ENCODE measurements at regions not wholly inside any gene's neighbourhood (a gene's known extent, or its start where the extent isn't known, plus 50 kb on each side); places are given as distances from the start of the nearest gene placed in this dataset.
"Not testable (repeated sequence)": the region's sequence is repeated elsewhere in the genome, so short reads cannot be mapped to it uniquely, and the experiment has no call there.

GRCh38 chr3:178096955-178097354, 439.3 kb upstream of the KCNMB2 start:
- Mint-ChIP-seq H3K27ac (no peak overlapping the region), H3K4me3 (no peak overlapping the region), H3K27me3 (no peaks in the 10 kb centered on the region), H3K4me1 (ENCODE audit: low read depth) (no peaks in the 10 kb centered on the region), H3K36me3 (peaks cover 15% of the 10 kb centered on the region), H3K9me3 (ENCODE audit: low read depth) (peaks cover 30% of the 10 kb centered on the region)

- Mint-ChIP-seq H3K9me3 (ENCODE audit: low read depth) (peaks cover 24% of the 10 kb centered on the region), H3K4me3 (no peak overlapping the region), H3K27ac (no peak overlapping the region), H3K27me3 (no peaks in the 10 kb centered on the region), H3K4me1 (ENCODE audit: low read depth) (no peaks in the 10 kb centered on the region), H3K36me3 (peaks cover 11% of the 10 kb centered on the region)
Observed at GRCh38 chr3:178097576-178097975, 438.7 kb upstream of the KCNMB2 start.

- Mint-ChIP-seq H3K9me3 (ENCODE audit: low read depth) (peaks cover 13% of the 10 kb centered on the region), H3K4me3 (no peak overlapping the region), H3K36me3 (peaks cover 4% of the 10 kb centered on the region), H3K27me3 (no peaks in the 10 kb centered on the region), H3K27ac (no peak overlapping the region), H3K4me1 (ENCODE audit: low read depth) (no peaks in the 10 kb centered on the region)
Observed at GRCh38 chr3:178099274-178099673, 437.0 kb upstream of the KCNMB2 start.

GRCh38 chr3:178099862-178100261, 436.4 kb upstream of the KCNMB2 start:
- H3K36me3 Mint-ChIP-seq: no peaks in the 10 kb centered on the region
- no peaks in the 10 kb centered on the region for H3K4me1 Mint-ChIP-seq (ENCODE audit: low read depth)
- no peak overlapping the region for H3K27ac Mint-ChIP-seq
- H3K4me3 Mint-ChIP-seq: no peak overlapping the region
- H3K9me3 Mint-ChIP-seq (ENCODE audit: low read depth): peaks cover 7% of the 10 kb centered on the region
- no peaks in the 10 kb centered on the region for H3K27me3 Mint-ChIP-seq

- Mint-ChIP-seq H3K4me3 (no peak overlapping the region), H3K27ac (no peak overlapping the region), H3K9me3 (ENCODE audit: low read depth) (no peaks in the 10 kb centered on the region), H3K27me3 (no peaks in the 10 kb centered on the region), H3K4me1 (ENCODE audit: low read depth) (no peaks in the 10 kb centered on the region), H3K36me3 (no peaks in the 10 kb centered on the region)
Observed at GRCh38 chr3:178100908-178101307, 435.3 kb upstream of the KCNMB2 start.

GRCh38 chr3:178103140-178103539, 433.1 kb upstream of the KCNMB2 start:
- no peak overlapping the region for H3K4me3 Mint-ChIP-seq
- no peaks in the 10 kb centered on the region for H3K9me3 Mint-ChIP-seq (ENCODE audit: low read depth)
- H3K27ac Mint-ChIP-seq: no peak overlapping the region
- no peaks in the 10 kb centered on the region for H3K27me3 Mint-ChIP-seq
- no peaks in the 10 kb centered on the region for H3K4me1 Mint-ChIP-seq (ENCODE audit: low read depth)
- H3K36me3 Mint-ChIP-seq: no peaks in the 10 kb centered on the region

- Mint-ChIP-seq H3K4me3 (no peak overlapping the region), H3K4me1 (ENCODE audit: low read depth) (no peaks in the 10 kb centered on the region), H3K27me3 (no peaks in the 10 kb centered on the region), H3K36me3 (no peaks in the 10 kb centered on the region), H3K9me3 (ENCODE audit: low read depth) (no peaks in the 10 kb centered on the region), H3K27ac (no peak overlapping the region)
Observed at GRCh38 chr3:178107804-178108203, 428.4 kb upstream of the KCNMB2 start.

GRCh38 chr3:178109691-178110090, 426.5 kb upstream of the KCNMB2 start:
- H3K27ac Mint-ChIP-seq: no peak overlapping the region
- H3K27me3 Mint-ChIP-seq: no peaks in the 10 kb centered on the region

GRCh38 chr3:178112134-178112533, 424.1 kb upstream of the KCNMB2 start:
- no peaks in the 10 kb centered on the region for H3K9me3 Mint-ChIP-seq (ENCODE audit: low read depth)
- no peak overlapping the region for H3K27ac Mint-ChIP-seq
- no peaks in the 10 kb centered on the region for H3K4me1 Mint-ChIP-seq (ENCODE audit: low read depth)
- H3K27me3 Mint-ChIP-seq: no peaks in the 10 kb centered on the region
- no peak overlapping the region for H3K4me3 Mint-ChIP-seq
- H3K36me3 Mint-ChIP-seq: no peaks in the 10 kb centered on the region

More at GRCh38 chr3:178109691-178110090, 426.5 kb upstream of the KCNMB2 start:
- no peaks in the 10 kb centered on the region for H3K4me1 Mint-ChIP-seq (ENCODE audit: low read depth)
- H3K36me3 Mint-ChIP-seq: no peaks in the 10 kb centered on the region
- H3K9me3 Mint-ChIP-seq (ENCODE audit: low read depth): no peaks in the 10 kb centered on the region
- no peak overlapping the region for H3K4me3 Mint-ChIP-seq

- not testable (repeated sequence) for H3K4me3 Mint-ChIP-seq; H3K27ac Mint-ChIP-seq; H3K9me3 Mint-ChIP-seq (ENCODE audit: low read depth); H3K4me1 Mint-ChIP-seq (ENCODE audit: low read depth); H3K27me3 Mint-ChIP-seq; H3K36me3 Mint-ChIP-seq
Observed at GRCh38 chr3:178112552-178112951, 423.7 kb upstream of the KCNMB2 start.

GRCh38 chr3:178117641-178118040, 418.6 kb upstream of the KCNMB2 start:
- Mint-ChIP-seq H3K36me3 (peaks cover 2% of the 10 kb centered on the region), H3K9me3 (ENCODE audit: low read depth) (peaks cover 7% of the 10 kb centered on the region), H3K27me3 (no peaks in the 10 kb centered on the region), H3K4me3 (no peak overlapping the region), H3K4me1 (ENCODE audit: low read depth) (peaks cover 3% of the 10 kb centered on the region), H3K27ac (no peak overlapping the region)

GRCh38 chr3:178119608-178120295, 416.5 kb upstream of the KCNMB2 start:
- H3K4me1 Mint-ChIP-seq (ENCODE audit: low read depth); H3K9me3 Mint-ChIP-seq (ENCODE audit: low read depth); H3K36me3 Mint-ChIP-seq; H3K4me3 Mint-ChIP-seq; H3K27me3 Mint-ChIP-seq: not testable (repeated sequence)
- peak overlapping the region; percentile 65 for H3K27ac Mint-ChIP-seq

GRCh38 chr3:178120367-178120766, 415.9 kb upstream of the KCNMB2 start:
- Mint-ChIP-seq H3K27ac (peak overlapping the region; percentile 65), H3K9me3 (ENCODE audit: low read depth) (peaks cover 7% of the 10 kb centered on the region), H3K27me3 (no peaks in the 10 kb centered on the region), H3K36me3 (peaks cover 2% of the 10 kb centered on the region), H3K4me3 (no peak overlapping the region), H3K4me1 (ENCODE audit: low read depth) (peaks cover 3% of the 10 kb centered on the region)

GRCh38 chr3:178126686-178127085, 409.6 kb upstream of the KCNMB2 start:
- H3K4me1 Mint-ChIP-seq (ENCODE audit: low read depth): no peaks in the 10 kb centered on the region
- H3K9me3 Mint-ChIP-seq (ENCODE audit: low read depth): peaks cover 3% of the 10 kb centered on the region
- peaks cover 4% of the 10 kb centered on the region for H3K36me3 Mint-ChIP-seq
- H3K4me3 Mint-ChIP-seq: no peak overlapping the region
- H3K27ac Mint-ChIP-seq: no peak overlapping the region
- H3K27me3 Mint-ChIP-seq: no peaks in the 10 kb centered on the region

GRCh38 chr3:178127221-178127620, 409.0 kb upstream of the KCNMB2 start:
- Mint-ChIP-seq H3K27ac (no peak overlapping the region), H3K4me1 (ENCODE audit: low read depth) (no peaks in the 10 kb centered on the region), H3K27me3 (no peaks in the 10 kb centered on the region), H3K9me3 (ENCODE audit: low read depth) (peaks cover 3% of the 10 kb centered on the region), H3K36me3 (peaks cover 4% of the 10 kb centered on the region), H3K4me3 (no peak overlapping the region)

GRCh38 chr3:178129109-178129508, 407.1 kb upstream of the KCNMB2 start:
- Mint-ChIP-seq H3K4me1 (ENCODE audit: low read depth) (no peaks in the 10 kb centered on the region), H3K4me3 (no peak overlapping the region), H3K36me3 (peaks cover 4% of the 10 kb centered on the region), H3K27ac (no peak overlapping the region), H3K9me3 (ENCODE audit: low read depth) (peaks cover 3% of the 10 kb centered on the region), H3K27me3 (no peaks in the 10 kb centered on the region)

All from activated naive CD8-positive, alpha-beta T cell (primary cell).